Brain microvascular endothelial cell (primary cell): ENCODE measurements at regions not wholly inside any gene's neighbourhood (a gene's known extent, or its start where the extent isn't known, plus 50 kb on each side); places are given as distances from the start of the nearest gene placed in this dataset.
A peak's percentile ranks its signal among the peaks of the same experiment; 100 is the strongest.

Experiments used
- DNase-seq: peaks from one replicate; pipeline ENCODE4 v3.0.0-alpha.2; 2020
- H3K27ac ChIP-seq: fragments of 250-450 bp; sonication (Bioruptor Pico); 2 replicates; pipeline ENCODE4 v1.5.1; 2020; ENCODE audit warnings: mild to moderate bottlenecking, moderate library complexity
- H3K27me3 ChIP-seq: fragments of 250-450 bp; sonication (Bioruptor Pico); replicated peaks from 2 replicates; pipeline ENCODE4 v1.5.1; 2020; ENCODE audit warnings: mild to moderate bottlenecking
- H3K36me3 ChIP-seq: fragments of 250-450 bp; sonication (Bioruptor Pico); replicated peaks from 2 replicates; pipeline ENCODE4 v1.5.1; 2020; ENCODE audit warnings: mild to moderate bottlenecking
- H3K4me3 ChIP-seq: 2 replicates; pipeline ENCODE4 v1.5.1; 2011; ENCODE audit warnings: low read depth, mild to moderate bottlenecking, control low read depth, low read length, moderate library complexity
- CTCF ChIP-seq: IDR thresholded peaks from 2 replicates; pipeline ENCODE4 v1.5.1; 2011; ENCODE audit warnings: low read depth, mild to moderate bottlenecking, moderate library complexity, low read length, control low read depth, inconsistent platforms; ENCODE audit errors: missing control alignments
- in situ Hi-C: cut with HindIII; loops from 2 replicates; pipeline ENCODE4 v1.10.0; 2017; ENCODE audit warnings: low sequenced_read_pairs, low pct_ligation_motif_present

DNA sequence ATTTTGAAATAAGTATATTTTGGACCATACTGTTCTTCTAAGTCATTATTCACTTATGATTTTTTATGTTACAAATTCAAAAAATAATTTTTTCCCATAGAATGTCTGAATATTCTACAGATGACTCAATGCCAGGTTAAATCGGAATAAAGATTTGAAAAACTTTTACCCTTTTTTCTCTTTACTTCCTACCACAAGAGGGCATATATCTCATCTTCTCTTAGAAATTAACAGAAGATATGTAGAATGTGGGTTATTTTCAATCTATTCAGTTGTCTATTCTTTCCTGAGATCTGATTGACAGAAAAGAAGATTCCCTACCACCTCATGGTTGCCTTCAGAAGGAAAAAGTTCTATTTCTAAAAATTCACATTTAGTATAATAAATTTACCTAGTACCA, 53.0 kb upstream of the KITLG start:
- Histone ChIP-seq H3K27ac (no peak overlapping the region), H3K27me3 (no peaks in the 10 kb centered on the region), H3K4me3 (no peak overlapping the region), H3K36me3 (no peaks in the 10 kb centered on the region)
- DNase-seq, result no peak
- peak; percentile 20 for TF ChIP-seq CTCF
- in situ Hi-C loops, result no loop called here

DNA sequence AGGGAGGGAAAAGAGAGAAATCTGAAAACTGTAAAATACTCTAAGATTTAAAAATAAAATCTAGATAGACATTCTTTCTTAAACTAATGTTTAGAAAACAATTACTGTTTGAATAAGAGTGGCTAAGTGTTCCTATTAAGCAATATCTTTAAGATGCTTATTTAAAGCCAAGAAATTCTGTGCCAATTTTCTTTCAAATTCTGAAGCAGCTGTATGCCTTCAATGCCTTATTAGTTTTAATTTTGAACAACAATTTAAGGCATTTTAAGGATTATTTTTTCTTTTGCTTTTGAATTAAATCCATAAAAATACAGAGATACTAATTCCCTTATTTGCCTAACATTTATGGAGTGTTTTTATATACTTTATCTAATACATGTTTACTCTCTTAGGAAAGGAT, 50.3 kb upstream of the KITLG start:
- H3K27ac ChIP-seq, result no peak overlapping the region
- no peak for DNase-seq
- H3K36me3 ChIP-seq, result no peaks in the 10 kb centered on the region
- TF ChIP-seq CTCF, result no peak
- no peak overlapping the region for H3K4me3 ChIP-seq
- H3K27me3 ChIP-seq, result no peaks in the 10 kb centered on the region
- in situ Hi-C loops, result no loop called here
